GM21360 (cell line): ENCODE measurements at regions not wholly inside any gene's neighbourhood (a gene's known extent, or its start where the extent isn't known, plus 50 kb on each side); places are given as distances from the start of the nearest gene placed in this dataset.

Experiments
- ATAC-seq: cut with Tn5 transposase; IDR thresholded peaks from one replicate; pipeline ENCODE4 v1.9.1; 2021; ENCODE audit warnings: mild to moderate bottlenecking, moderate library complexity; ENCODE audit not compliant: unreplicated experiment

DNA sequence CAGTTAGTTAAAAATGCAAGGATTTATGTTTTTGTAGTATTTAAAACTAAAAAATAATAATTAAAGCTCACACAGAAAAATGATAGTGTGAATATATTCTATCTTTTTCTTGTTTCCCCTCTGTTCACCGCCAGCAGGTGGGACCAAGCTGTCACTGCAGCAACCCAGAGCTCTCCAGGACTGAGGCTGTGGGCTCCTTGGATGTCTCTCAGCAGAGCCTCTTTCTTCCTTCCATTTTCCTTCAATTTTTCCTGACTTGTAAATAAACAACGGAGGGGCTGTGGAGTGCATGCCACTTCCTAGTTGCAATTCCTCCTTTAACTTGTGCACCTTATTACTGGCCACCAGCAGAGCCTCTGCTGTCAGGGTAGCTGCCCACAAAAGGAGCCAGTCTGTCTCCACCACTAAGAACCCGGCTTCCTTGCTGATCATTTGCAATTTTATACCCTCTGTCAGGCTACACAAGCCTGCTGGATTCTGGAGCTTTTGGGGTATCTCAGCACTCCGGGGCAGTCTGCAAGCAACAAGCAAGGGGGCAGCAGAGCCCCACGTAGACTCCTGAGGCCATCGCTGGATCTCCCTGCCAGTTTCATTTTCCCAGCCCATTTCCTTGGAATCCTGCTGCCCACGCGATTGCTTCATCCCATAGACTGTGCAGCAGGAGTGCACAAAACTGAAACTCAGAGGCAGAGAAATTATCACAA is 1467.4 kb downstream of the C4orf33 start:
- no peak for ATAC-seq

DNA sequence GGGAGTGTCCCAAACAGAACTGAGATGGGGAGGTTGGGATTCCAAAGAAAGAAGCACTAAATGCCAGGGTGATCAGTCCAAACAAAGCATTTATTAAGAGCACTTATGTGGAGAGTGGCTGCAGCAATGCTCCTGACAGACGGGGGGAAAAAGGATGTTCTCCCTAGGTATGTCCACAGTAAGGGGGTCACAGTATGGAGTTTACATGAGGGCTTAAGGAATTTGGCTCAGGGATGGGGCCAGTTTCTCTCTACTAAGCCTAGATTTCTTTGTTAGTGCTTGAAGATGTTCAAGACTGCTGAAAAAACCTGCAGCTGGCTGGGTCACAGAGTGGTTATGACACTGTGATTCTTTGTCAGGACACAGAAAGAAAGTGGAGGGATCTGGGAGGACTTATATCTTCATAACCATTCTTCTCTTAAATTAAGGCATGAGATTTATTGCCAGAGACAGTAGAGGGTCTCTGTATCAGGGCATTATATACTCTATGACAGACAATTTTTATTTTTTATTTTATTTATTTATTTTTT is 1468.0 kb downstream of the C4orf33 start:
- ATAC-seq: no peak

DNA sequence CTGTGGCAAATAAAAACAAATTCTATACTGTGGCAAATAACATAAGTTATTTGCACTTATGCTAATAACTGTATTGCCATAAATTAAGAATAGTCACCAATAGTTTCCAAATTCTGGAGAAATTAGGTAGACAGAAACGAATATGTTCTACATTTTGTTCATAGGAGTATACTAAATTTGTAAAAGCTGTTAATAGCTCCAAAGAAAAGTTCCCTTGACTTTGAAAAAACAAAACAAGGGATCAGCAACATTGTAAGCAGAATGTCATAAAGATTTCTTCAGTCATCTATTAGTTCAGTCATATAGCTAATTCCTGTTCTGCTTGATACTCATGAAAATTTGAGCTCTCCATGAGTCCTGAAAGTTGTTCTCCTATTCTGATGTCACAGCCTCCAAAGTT is 1472.8 kb downstream of the C4orf33 start:
- no peak for ATAC-seq

DNA sequence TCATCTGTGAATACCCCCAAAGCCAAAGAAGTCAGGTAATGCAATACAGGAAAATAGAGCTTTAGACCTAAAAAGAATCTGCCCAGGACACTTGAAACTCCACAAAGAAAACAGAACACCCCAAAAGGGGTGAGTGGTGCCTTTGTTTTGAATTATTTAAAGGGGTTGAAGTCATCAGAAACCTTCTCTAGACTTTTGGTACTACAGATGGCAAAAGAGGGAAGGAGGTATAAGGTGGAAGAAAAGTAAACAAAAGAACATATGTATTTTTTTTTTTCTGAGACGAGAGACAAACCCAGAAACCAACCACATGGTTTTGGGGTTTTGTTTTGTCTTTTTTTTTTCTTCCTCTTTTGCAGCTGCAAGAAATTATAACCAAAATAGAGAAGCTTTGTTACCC is 1477.8 kb downstream of the C4orf33 start:
- ATAC-seq: no peak

DNA sequence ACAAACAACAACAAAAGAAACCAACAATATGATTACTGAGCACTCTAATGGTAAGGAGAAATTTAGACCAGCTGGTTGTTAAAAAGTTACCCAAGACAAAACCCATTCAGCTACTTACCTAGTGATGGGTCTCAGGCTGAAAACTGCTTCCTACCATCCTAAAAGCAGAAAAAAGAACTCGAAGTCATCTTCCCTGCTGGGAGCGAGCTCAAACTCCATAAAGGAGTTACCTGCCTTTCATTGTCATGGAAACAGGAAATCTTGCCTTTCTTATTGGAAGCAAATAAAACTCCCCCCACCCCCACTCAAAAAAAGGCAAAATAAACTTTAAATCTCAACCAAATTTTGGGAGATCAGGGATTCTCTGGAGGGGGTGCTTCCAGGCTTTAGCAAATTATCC is 1478.3 kb downstream of the C4orf33 start:
- no peak for ATAC-seq

DNA sequence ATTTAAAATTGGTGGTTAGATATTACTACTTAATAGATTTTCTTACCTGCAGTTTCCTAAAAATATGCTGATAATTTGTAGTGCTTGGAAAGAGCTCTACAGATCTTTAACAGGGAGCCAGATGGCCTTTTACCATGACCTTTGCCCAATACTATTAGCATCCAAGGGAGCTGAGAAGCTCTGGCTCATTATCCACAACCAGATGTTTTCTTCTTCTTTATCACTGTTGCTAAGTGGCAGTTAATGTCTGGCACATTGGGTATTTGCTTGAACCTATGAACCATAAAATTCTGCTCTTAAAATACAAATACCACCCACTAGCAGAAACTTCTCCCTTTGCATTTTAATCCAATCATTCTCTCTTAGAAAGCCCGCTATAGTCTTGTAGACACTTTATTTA is 1480.3 kb downstream of the C4orf33 start:
- ATAC-seq: no peak

DNA sequence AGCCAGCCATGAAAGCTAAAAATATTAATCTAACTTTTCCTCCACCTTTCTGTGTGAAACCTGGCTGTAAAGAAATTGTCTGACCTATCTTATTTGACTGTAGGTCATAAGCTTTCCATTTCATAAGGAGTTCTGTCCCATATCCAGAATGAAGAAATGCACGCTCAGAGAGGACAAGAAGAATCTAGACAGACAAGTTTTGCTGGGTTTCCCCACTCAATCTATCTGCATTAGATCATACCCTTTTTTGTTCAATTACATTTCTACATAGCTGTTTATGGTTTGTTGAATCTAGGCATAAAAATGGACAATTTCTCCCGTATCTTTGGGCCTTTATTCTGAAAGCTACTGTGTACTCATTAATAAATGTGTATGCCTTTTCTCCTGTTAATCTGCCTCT is 1495.1 kb downstream of the C4orf33 start:
- no peak for ATAC-seq

DNA sequence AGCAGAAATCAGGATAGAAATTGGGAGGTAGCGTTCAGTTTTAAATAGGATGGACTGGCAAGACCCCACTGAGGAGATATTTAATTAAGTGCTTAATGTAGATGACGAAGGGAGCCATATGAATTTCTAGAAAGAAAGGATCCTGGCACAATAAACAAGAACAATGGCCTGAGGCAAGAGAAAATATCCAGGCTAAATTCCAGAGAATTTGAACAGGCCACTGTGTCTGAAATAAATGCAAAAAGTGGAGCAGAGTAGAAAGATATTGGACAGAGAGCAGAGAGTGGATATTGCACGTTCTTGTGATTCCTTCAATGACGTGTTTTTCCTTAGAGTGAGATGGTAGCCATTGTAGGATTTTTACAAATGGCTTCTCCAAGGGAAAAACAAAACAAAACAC is 1504.8 kb downstream of the C4orf33 start:
- ATAC-seq: no peak

DNA sequence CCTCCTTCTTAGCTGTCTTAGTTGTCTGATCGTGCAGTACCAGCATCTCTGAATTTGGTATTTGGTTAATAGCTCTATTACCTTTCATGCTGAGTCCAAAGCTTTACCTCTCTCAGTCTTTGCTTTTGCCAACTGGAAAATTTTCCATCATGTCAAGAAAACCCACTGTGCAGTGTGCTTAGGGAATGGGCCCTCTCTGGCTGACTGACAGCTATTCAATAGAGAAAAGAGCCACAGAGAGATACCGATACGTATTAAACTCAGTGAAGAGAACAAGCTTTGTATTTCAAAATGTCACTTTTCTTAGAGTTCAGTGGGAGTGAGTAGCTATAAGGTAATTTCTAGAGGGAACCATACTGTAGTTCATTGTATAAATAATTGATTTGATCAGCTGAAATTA is 1507.1 kb downstream of the C4orf33 start:
- no peak for ATAC-seq

DNA sequence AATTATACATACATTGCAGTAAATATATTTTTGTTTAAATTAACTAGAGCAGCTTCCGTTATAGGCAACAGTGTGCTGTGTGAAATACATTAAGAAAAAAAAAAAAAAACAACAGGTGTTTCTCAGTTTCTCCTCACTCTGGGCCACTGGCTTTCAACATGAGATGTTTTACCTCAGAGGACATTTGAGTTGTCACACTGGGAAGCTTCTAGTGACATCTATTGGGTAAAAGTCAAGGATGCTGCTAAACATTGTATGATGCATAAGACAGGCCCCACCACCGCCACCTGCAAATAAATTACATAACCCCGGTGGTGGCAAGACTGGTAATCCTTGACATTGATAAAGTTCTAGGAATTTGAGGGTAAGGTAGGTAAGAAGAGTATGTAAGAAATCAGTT is 1512.2 kb downstream of the C4orf33 start:
- ATAC-seq: no peak

DNA sequence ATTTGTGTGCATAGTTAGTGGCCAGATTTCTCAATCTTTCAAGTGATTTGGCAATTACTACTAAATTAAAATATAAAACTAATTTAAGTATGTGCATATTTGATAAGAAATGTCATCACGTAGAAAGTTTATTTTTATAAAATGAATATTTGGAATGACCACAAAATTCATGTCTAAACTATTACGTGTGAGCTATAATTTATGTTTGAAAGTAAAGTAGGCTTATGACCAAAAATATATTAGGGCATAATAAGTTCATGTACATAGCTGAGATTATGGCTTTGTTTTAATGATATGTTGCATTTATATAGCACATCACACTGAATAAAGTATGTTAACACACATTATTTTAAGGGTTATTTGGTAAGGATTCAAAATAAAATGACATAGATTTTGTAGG is 1532.6 kb downstream of the C4orf33 start:
- ATAC-seq: no peak

DNA sequence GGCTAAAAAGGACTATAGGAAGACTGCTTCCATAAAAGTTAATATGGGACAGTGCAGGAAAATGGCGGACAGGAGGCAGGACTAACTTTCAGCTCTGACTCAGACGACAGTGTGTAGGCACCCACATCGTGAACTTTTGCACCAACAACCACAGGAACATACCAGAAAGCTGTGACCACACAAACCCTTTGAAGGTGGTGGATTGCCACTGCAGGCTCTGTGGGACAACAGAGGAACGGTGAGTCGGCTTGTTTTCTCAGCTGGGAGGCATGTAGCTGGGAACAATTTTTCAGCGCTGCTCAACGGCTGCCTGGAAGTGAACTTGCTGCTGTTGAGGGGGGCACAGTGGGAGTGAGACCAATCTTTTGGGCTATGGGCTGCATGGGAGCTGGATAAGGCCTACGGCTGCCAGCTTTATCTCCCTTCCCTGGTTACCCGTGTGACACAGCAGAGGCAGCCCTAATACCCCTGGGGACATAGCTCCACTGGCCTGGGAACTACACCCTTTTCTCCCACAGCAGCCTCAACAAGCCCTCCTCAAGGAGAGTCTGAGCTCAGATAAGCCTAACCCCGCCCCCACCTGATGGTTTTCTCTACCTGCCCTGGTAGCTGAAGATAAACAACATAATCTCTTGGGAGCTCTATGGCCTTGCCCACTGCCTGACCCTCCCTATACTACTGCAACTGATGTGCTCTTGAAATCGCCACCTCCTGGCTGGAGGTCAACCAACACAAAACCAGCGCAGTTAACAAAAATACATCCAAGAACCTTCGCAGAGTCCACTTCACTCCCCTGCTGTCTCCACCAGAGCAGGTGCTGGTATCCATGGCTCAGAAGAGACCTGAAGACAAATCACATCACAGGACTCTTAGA is 1537.0 kb downstream of the C4orf33 start:
- ATAC-seq: no peak

DNA sequence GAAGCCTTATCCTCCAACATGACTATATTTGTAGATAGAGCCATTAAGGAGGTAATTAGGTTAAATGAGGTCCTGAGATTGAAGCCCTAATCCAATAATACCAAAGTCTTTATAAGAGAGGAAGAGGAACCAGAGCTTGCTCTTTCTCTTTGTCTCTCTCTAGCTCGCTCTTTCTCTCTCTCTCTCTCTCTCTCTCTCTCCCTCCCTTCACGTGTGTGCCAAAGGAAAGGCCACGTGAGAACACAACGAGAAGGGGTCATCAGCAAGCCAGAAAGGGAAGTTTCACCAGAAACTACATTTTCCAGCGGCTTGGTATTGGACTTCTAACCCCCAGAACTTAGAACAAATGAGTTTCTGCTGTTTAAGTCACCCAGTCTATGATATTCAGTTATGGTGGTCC is 1540.5 kb downstream of the C4orf33 start:
- ATAC-seq: no peak

DNA sequence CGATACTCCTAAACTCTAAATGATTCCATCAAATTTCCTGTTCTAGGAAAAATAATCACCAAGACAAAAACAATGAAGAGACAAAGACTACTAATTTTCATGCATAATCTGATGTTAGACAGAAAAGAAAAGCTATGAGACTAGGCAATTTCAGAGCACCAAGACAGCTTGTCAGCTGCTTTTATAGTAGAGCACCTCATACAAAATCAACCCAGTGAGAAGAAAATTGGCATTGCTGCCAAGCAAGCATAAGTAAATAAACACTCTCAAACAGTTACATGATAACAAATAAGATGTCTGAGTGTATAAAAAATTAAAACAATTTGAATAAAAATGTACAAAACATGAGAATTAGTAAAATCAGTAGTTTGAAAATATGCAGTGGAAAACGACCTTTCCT is 1544.6 kb downstream of the C4orf33 start:
- no peak for ATAC-seq

DNA sequence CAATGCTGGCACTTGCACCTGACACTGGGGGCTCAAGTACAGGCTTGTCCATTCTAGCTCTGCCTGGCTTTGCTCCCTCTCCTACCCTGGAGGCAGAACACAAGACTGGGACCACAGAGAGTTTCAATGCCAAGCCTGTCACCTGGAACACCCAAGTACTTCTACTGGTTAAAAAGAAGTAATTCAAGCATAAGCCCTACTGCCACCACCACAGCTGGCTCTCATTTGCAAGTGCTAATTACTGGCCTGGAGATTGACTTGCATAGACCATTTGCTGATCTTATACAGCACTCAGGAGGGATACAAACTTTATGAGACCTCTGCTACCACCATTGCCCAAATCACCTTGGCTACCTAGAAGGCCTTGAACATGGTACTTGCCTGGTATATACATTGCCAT is 1550.9 kb downstream of the C4orf33 start:
- ATAC-seq: no peak

DNA sequence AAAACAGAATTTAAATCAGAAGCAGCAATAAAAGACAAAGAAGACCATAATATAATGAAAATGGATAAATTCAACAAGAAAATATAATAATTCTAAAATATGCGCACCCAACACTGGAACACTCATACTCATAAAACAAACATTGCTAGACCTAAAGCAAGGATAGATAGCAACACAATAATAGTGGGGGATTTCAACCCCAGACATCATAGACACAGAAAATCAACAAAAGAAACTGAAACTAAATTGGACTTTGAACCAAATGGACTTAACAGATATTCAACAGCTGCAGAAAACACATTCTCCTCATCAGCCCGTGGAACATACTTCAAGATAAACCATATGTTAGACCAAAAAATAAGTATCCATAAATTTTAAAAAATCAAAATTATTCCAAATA is 1552.6 kb downstream of the C4orf33 start:
- ATAC-seq: no peak

DNA sequence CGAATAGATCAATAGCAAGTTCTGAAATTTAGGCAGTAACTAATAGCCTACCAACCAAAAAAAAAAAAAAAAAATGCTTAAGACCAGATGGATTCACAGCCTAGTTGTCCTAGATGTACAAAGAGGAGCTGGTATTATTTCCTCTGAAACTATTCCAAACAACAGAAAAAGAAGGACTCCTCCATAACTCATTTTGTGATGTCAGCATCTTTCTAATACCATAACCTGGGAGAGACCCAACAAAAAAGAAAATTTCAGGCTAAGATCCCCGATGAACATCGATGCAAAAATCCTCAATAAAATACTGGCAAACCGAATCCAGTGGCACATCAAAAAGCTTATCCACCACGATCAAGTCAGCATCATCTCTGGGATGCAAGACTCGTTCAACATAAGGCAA is 1557.9 kb downstream of the C4orf33 start:
- no peak for ATAC-seq

DNA sequence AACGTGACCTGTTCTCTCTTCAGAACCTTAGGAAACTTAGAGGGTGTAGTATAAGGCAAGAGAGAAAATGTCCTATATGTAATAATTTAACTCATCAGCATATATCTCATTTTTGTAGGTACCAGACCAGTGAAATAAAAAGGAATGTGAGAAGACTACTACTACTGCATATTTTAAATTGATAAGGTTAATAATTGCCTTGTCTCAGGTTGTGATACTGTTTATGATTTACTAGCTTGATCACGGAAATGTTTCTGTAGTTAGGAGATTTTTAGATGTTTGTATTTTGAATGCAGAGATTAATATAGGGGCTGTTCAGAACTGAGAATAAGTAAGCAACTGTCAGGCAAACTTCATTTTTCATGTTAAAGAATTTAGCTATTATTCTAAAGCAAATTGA is 1563.4 kb downstream of the C4orf33 start:
- no peak for ATAC-seq

DNA sequence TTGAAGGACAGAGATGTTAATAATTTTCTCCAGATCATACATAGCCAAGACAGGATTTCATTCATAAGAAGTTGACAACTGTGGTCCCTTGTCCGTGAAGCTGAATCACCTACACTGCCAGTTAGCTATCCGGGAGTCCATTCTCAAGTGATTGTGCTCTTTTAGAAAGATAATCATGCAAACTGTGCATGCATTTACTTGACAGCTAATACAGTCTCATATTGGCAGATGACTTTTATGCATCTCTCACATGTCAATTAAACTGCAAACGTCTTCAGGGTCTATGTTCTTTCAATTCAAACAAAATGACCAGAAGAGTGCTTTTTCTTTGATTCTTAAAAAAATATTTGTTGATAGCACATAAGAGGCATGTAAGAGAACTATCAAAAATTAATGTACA is 1572.9 kb downstream of the C4orf33 start:
- ATAC-seq: no peak

DNA sequence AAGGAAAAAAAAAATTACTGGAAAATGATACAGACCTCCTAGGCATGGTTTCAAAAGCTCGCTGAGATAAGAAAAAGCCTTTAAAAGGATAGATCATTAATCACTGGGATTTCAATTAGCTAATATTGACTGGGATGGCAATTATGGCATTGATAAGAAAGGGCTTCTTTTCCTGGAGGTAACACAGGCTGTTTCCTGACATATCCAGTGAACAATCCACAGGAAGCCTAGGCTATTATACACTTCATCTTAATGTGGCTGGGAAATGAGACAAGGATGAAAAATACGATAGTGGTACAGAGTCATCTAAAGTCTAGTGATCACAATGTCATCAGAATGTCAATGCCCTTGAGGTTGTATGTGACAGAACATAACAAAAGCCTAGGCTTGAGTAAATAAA is 1579.3 kb downstream of the C4orf33 start:
- ATAC-seq: no peak

DNA sequence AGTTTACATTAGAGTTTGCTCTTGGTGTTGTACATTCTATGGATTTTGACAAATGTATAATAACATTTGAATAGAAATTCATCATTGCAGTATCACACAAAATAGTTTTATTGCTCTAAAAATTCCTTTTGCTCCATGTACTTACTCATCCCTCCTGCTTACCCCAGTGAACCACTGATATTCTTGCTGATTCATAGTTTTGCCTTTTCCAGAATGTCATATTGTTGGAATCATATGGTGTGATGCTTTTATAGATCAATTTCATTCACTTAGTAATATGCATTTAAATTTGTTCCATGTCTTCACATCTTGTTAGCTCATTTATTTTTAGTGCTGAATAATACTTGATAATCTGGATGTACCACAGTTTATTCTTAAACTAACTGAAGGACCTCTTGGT is 1593.2 kb downstream of the C4orf33 start:
- no peak for ATAC-seq

DNA sequence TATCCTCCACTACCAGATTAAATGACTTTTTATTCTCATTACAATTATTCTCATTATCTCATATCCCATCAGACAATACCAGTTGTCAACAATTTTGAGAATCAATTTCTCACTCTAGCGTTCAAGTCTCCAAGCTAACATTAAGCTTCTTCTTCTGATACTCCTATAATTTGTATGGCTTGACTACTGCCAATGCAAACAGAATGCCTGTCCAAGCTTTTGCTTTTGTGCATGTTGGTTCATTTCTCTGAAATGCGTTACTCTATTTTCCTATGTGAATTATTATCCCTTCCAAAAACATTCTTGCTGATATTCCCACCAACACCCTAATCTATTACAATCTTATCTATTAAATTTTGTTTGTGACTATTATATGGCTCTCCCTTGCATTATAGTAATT is 1602.3 kb downstream of the C4orf33 start:
- no peak for ATAC-seq
